ENCODE measurements at regions not wholly inside any gene's neighbourhood (a gene's known extent, or its start where the extent isn't known, plus 50 kb on each side); places are given as distances from the start of the nearest gene placed in this dataset.

DNA sequence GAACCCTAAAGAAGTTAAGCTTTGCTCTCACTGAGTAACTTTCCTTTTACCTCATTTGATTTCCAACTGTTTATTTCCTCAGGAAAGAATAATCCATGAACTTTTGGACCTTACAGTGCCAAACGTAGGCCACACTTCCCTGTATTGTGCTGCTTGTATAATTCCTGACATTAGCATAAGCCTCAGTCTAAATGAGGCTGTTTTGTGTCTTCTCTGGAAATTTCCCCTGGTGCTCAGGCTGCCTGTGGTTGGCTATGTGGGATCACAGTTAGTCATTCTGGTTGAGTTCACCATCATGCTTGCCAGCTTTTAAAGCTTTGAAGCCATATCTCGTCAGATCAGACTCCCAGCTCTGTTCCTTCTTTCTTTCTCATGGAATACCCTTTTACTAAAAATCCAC lies 107.0 kb downstream of the FAM76B start:
- Histone ChIP-seq H2BK15ac (ENCODE audit: low read depth, low read length) (no peak overlapping the region), H2BK5ac (ENCODE audit: low read depth, low read length, poor library complexity, severe bottlenecking) (peak overlapping the region; percentile 60), H2AFZ (replicated peaks; ENCODE audit: low read length, poor library complexity) (no peak overlapping the region), H3K4ac (ENCODE audit: low read depth, low read length) (peak overlapping the region; percentile 44; the same call in 1 of the 2 replicates), H4K91ac (ENCODE audit: insufficient read depth, low read depth, low read length) (peak overlapping the region; percentile 30; the same call in 1 of the 2 replicates), H2BK120ac (ENCODE audit: low read depth, low read length) (peak overlapping the region; percentile 26; the same call in 1 of the 2 replicates), H4K20me1 (ENCODE audit: insufficient read depth, low read length) (no peaks in the 10 kb centered on the region), H3K4me1 (ENCODE audit: control insufficient read depth, insufficient read depth, low read length) (peaks cover 10% of the 10 kb centered on the region), H3K4me3 (ENCODE audit: insufficient read depth, low read depth, low read length) (no peak overlapping the region), H3K9me1 (ENCODE audit: insufficient read depth, low read length) (no peaks in the 10 kb centered on the region), H3K9me3 (ENCODE audit: control insufficient read depth, insufficient read depth, low read length) (no peaks in the 10 kb centered on the region), H4K8ac (ENCODE audit: low read depth in 2 of 2, low read length in 2 of 2) (no peak overlapping the region), H3K18ac (ENCODE audit: low read depth, low read length) (peak overlapping the region; percentile 24; the same call in 1 of the 2 replicates), H2AK5ac (ENCODE audit: low read depth, low read length) (no peak overlapping the region), H3K9ac (ENCODE audit: low read depth, low read length) (no peak overlapping the region), H3K36me3 (ENCODE audit: control insufficient read depth, insufficient read depth, low read length) (no peaks in the 10 kb centered on the region), H2AK9ac (replicated peaks; ENCODE audit: low read depth, low read length, poor library complexity) (no peak overlapping the region), H3K56ac (ENCODE audit: extremely low read depth, insufficient read depth, low read length) (no peak overlapping the region), H3K27ac (ENCODE audit: insufficient read depth, low read length) (no peak overlapping the region), H3K79me1 (ENCODE audit: low read depth in 1 of 2, low read length in 2 of 2) (no peaks in the 10 kb centered on the region), H3K27me3 (ENCODE audit: control insufficient read depth, insufficient read depth, low read length) (no peaks in the 10 kb centered on the region), H3K14ac (replicated peaks; ENCODE audit: low read depth, low read length) (peak overlapping the region; percentile 44; the same call in 1 of the 2 replicates), H4K5ac (ENCODE audit: low read depth, low read length) (no peak overlapping the region), H2BK20ac (ENCODE audit: low read depth, low read length) (peak overlapping the region; percentile 11), H3K4me2 (ENCODE audit: low read depth, low read length) (no peak overlapping the region), H3K23ac (ENCODE audit: low read depth, low read length) (no peak overlapping the region)
- in situ Hi-C loops (cut with MboI; ENCODE audit: low sequenced_read_pairs) (no loop called here), dilution Hi-C loops (cut with HindIII; ENCODE audit: low sequenced_read_pairs, unreplicated experiment) (no loop called here), intact Hi-C loops (cut with micrococcal nuclease) (no loop called here)
- DNase-seq: peak; percentile 64
- no peak for ATAC-seq (ENCODE audit: low read depth)
- TF ChIP-seq MAZ (IDR thresholded peaks at IDR 0.05; ENCODE audit: borderline replicate concordance, low read depth, low read length) (no peak), CEBPB (IDR thresholded peaks at IDR 0.05; ENCODE audit: low read depth, low read length) (no peak), NFE2L2 (IDR thresholded peaks at IDR 0.05; ENCODE audit: low read depth, low read length) (no peak), MXI1 (IDR thresholded peaks at IDR 0.05; ENCODE audit: borderline replicate concordance, low read depth, low read length) (no peak), ELK1 (IDR thresholded peaks at IDR 0.05; ENCODE audit: borderline replicate concordance, low read depth, low read length) (no peak), BHLHE40 (IDR thresholded peaks at IDR 0.05; ENCODE audit: low read depth, low read length) (no peak), SMC3 (IDR thresholded peaks at IDR 0.05; ENCODE audit: low read depth, low read length) (no peak), RCOR1 (IDR thresholded peaks at IDR 0.05; ENCODE audit: insufficient replicate concordance, low read length) (no peak), CHD1 (IDR thresholded peaks at IDR 0.05; ENCODE audit: low read depth, low read length) (no peak), RAD21 (IDR thresholded peaks at IDR 0.05; ENCODE audit: low read length) (no peak), MAFK (IDR thresholded peaks at IDR 0.05; ENCODE audit: low read depth, low read length) (no peak), FOS (IDR thresholded peaks at IDR 0.05; ENCODE audit: low read depth, low read length) (no peak), POLR2A (IDR thresholded peaks at IDR 0.05; ENCODE audit: low read depth, low read length) (no peak)
- TF ChIP-seq, protein P1, sequence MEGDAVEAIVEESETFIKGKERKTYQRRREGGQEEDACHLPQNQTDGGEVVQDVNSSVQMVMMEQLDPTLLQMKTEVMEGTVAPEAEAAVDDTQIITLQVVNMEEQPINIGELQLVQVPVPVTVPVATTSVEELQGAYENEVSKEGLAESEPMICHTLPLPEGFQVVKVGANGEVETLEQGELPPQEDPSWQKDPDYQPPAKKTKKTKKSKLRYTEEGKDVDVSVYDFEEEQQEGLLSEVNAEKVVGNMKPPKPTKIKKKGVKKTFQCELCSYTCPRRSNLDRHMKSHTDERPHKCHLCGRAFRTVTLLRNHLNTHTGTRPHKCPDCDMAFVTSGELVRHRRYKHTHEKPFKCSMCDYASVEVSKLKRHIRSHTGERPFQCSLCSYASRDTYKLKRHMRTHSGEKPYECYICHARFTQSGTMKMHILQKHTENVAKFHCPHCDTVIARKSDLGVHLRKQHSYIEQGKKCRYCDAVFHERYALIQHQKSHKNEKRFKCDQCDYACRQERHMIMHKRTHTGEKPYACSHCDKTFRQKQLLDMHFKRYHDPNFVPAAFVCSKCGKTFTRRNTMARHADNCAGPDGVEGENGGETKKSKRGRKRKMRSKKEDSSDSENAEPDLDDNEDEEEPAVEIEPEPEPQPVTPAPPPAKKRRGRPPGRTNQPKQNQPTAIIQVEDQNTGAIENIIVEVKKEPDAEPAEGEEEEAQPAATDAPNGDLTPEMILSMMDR (conservative IDR thresholded peaks at IDR 0.05; ENCODE audit: low read depth, low read length): no peak
- no TSS peak for BruUV-seq (replicated peaks)
- POLR2A ChIA-PET (ENCODE audit: unreplicated experiment): no interaction called here
- CTCF ChIA-PET: interaction anchor here (0.6 kb wide), 1 partner anchor 522 kb away, joined by 3 read pairs; no protein-coding TSS in a partner anchor
- no CpG with 5 or more reads among the region's 2 CpGs for WGBS, 2 experiments (ENCODE audit: extremely low coverage in 2 of 2, insufficient read length in 1 of 2)

All from IMR-90 (cell line).